ENCODE measurements at regions not wholly inside any gene's neighbourhood (a gene's known extent, or its start where the extent isn't known, plus 50 kb on each side); places are given as distances from the start of the nearest gene placed in this dataset.

DNA sequence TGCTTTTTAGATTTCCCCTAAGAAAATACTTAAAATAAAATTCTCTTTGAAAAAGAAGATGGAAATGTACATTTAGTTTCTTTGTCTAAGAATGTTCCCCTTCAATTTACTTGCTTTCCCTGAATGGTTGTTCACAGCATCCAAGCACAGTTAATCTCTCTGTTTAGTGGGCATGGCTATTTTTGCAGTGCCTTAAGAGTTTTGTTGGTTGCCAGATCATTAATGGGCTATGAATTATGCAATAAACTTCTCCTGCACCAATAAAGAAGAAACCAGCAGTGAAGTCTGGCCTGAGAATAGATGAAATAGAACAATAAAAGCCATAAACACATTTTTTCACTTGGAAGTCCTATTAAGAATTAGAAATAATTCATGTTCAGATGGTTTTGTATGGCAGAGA lies 980.4 kb upstream of the IGFBP7 start:
- TF ChIP-seq, protein P1, sequence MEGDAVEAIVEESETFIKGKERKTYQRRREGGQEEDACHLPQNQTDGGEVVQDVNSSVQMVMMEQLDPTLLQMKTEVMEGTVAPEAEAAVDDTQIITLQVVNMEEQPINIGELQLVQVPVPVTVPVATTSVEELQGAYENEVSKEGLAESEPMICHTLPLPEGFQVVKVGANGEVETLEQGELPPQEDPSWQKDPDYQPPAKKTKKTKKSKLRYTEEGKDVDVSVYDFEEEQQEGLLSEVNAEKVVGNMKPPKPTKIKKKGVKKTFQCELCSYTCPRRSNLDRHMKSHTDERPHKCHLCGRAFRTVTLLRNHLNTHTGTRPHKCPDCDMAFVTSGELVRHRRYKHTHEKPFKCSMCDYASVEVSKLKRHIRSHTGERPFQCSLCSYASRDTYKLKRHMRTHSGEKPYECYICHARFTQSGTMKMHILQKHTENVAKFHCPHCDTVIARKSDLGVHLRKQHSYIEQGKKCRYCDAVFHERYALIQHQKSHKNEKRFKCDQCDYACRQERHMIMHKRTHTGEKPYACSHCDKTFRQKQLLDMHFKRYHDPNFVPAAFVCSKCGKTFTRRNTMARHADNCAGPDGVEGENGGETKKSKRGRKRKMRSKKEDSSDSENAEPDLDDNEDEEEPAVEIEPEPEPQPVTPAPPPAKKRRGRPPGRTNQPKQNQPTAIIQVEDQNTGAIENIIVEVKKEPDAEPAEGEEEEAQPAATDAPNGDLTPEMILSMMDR (conservative IDR thresholded peaks at IDR 0.05; ENCODE audit: low read depth, low read length) = no peak
- no peak overlapping the region for H3K4me3 ChIP-seq (ENCODE audit: low read depth, low read length)
- no peak for DNase-seq (ENCODE audit: low read depth)

DNA sequence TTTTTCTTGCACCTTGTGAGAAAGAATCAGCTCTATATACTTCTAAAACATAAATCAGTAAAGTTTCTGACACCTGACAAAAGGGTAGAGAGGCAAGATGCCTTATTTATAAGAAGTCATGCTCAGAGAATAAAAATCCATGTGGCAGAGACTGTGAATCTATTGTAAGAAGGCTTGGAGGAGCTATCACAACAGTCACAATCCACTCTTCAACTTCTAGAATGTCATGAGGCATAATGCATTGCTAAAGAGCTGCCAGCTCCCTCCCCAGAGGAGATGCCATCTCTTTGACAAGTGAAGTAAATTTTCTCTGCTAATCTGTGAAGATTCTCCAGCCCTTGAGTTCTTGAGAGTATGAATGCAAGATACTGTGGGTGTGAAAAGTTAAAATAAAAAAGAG lies 971.2 kb upstream of the IGFBP7 start:
- no peak for DNase-seq (ENCODE audit: low read depth)
- TF ChIP-seq, protein P1 (conservative IDR thresholded peaks at IDR 0.05; ENCODE audit: low read depth, low read length) = no peak
- H3K4me3 ChIP-seq (ENCODE audit: low read depth, low read length) = no peak overlapping the region

DNA sequence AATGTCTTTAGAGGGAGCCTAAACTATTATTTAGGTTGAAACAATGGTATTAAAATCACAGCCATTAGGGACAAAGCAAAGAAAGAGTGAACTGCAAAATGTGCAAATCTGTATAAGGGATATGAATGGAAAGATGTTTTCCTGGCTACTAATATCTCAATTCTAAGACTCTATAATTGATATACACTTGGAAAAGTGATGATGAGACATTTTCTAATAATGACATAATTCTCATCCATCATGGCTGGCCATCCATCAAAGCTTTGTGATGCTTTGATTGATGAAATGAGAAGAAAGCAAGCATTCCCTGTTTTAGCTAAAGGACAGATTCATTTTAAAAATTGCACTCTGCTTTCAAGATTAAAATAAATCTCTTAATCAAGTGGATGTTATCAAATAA lies 965.5 kb upstream of the IGFBP7 start:
- DNase-seq (ENCODE audit: low read depth) = no peak
- TF ChIP-seq, protein P1 (conservative IDR thresholded peaks at IDR 0.05; ENCODE audit: low read depth, low read length) = no peak
- H3K4me3 ChIP-seq (ENCODE audit: low read depth, low read length) = no peak overlapping the region

DNA sequence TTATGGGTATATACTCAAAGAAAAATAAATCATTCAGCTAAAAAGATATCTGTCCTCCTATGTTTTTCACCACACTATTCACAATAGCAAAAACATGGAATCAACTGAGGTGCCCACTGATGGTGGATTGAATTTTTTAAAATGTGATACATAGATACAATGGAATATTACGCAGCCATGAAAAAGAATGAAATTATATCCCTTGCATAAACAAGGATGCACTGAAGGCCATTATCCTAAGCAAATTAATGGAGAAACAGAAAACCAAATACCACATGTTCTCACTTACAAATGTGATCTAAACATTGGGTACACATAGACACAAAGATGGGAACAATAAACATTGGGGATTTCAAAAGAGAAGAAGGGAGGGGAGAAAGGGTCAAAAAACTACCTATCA lies 964.2 kb upstream of the IGFBP7 start:
- H3K4me3 ChIP-seq (ENCODE audit: low read depth, low read length) = no peak overlapping the region
- DNase-seq (ENCODE audit: low read depth) = no peak
- TF ChIP-seq, protein P1 (conservative IDR thresholded peaks at IDR 0.05; ENCODE audit: low read depth, low read length) = no peak

DNA sequence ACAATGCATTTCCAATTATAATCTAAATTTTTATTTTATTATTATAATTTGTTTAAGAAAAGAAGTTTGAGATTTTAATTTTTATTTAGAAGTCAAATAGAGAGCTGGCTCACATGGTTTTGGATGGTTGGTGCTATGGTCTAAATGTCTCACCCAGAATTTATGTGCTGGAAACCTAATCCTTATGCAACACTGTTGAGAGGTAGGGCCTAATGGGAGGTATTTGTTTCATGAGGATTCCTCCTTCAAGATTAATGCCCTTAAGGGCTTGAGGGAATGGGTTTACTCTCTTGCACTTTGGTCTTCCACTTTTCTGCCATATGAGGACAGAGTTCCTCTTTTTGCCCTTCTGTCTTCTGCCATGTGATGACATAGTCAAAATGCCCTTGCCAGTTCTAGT lies 960.5 kb upstream of the IGFBP7 start:
- H3K4me3 ChIP-seq (ENCODE audit: low read depth, low read length) = no peak overlapping the region
- DNase-seq (ENCODE audit: low read depth) = no peak
- TF ChIP-seq, protein P1 (conservative IDR thresholded peaks at IDR 0.05; ENCODE audit: low read depth, low read length) = no peak

DNA sequence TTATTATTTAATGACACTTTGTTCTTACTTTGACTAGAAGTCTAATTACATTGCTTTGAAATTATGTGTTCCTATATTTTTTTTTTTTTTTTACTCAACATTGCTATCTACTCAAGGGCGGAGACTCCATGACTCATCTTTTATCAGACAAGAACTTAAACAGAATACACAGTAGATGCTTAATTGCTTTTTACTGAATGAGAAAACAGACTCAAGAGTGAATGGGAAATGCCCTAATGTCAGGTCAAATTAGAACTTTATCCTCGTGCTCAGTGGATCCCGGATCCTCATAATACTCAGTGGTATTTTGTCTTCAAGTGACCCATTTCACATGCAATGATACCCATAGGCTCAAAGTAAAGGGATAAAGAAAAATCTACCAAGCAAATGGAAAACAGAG lies 954.5 kb upstream of the IGFBP7 start:
- TF ChIP-seq, protein P1 (conservative IDR thresholded peaks at IDR 0.05; ENCODE audit: low read depth, low read length) = no peak
- no peak for DNase-seq (ENCODE audit: low read depth)
- no peak overlapping the region for H3K4me3 ChIP-seq (ENCODE audit: low read depth, low read length)

DNA sequence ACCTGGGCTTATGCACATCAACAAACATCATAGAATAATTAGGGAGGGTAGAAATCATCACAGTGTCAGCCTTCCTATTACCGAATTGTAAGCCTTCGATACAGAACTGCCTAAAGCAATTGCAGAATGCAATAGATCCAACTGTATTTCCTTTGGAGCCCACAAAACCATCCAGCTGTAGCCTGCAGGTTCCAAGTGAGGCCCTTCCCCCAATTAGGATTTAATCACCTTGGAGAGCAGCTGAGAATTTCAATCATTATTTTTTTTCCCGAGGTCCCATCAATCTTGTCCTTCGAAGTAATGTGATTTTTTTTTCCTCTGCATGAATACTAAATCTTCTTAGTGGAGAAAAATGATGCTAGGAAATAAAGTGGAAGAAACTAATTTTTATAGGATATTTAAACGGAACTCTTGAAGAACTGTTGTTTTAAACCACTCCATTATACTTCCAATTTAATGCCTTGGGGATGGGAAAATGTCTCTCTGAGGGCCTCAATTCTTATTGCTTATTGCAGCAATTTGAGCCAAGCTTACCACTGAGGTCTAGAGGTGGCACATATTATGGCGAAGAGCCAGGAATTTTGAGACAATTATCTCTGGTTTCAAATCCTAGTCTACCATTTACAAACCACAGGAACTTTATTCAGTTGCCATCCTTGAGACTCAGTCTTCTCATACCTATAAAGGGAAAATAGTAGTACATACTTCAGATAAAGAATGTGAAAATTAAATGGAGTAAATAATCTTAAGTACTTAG lies 953.4 kb upstream of the IGFBP7 start:
- no peak for DNase-seq (ENCODE audit: low read depth)
- TF ChIP-seq, protein P1 (conservative IDR thresholded peaks at IDR 0.05; ENCODE audit: low read depth, low read length) = no peak
- H3K4me3 ChIP-seq (ENCODE audit: low read depth, low read length) = no peak overlapping the region
